ENCODE measurements at regions not wholly inside any gene's neighbourhood (a gene's known extent, or its start where the extent isn't known, plus 50 kb on each side); places are given as distances from the start of the nearest gene placed in this dataset.

GRCh38 chr10:90304533-90304932, 553.3 kb downstream of the HTR7 start:
- Histone ChIP-seq H3K4me1 (ENCODE audit: insufficient read depth, low read length) (peaks cover 9% of the 10 kb centered on the region), H3K27ac (ENCODE audit: low read depth, low read length) (no peak overlapping the region), H3K9me3 (ENCODE audit: low read depth, low read length) (no peaks in the 10 kb centered on the region), H3K4me2 (ENCODE audit: insufficient read depth, low read length) (no peak overlapping the region), H2AFZ (ENCODE audit: low read length) (no peak overlapping the region), H3K4me3 (ENCODE audit: insufficient read depth, low read length) (no peak overlapping the region), H3K36me3 (ENCODE audit: insufficient read depth, low read length) (no peaks in the 10 kb centered on the region), H3K79me2 (ENCODE audit: insufficient read depth, low read length) (no peaks in the 10 kb centered on the region), H3K27me3 (ENCODE audit: insufficient read depth, low read length) (no peaks in the 10 kb centered on the region), H4K20me1 (ENCODE audit: insufficient read depth, low read length) (no peaks in the 10 kb centered on the region)
- DNase-seq (ENCODE audit: insufficient read length, low spot score, missing footprints) = no peak
- TF ChIP-seq, protein P1, sequence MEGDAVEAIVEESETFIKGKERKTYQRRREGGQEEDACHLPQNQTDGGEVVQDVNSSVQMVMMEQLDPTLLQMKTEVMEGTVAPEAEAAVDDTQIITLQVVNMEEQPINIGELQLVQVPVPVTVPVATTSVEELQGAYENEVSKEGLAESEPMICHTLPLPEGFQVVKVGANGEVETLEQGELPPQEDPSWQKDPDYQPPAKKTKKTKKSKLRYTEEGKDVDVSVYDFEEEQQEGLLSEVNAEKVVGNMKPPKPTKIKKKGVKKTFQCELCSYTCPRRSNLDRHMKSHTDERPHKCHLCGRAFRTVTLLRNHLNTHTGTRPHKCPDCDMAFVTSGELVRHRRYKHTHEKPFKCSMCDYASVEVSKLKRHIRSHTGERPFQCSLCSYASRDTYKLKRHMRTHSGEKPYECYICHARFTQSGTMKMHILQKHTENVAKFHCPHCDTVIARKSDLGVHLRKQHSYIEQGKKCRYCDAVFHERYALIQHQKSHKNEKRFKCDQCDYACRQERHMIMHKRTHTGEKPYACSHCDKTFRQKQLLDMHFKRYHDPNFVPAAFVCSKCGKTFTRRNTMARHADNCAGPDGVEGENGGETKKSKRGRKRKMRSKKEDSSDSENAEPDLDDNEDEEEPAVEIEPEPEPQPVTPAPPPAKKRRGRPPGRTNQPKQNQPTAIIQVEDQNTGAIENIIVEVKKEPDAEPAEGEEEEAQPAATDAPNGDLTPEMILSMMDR (IDR thresholded peaks at IDR 0.05; ENCODE audit: extremely low read depth, low read depth, low read length) = no peak

DNA sequence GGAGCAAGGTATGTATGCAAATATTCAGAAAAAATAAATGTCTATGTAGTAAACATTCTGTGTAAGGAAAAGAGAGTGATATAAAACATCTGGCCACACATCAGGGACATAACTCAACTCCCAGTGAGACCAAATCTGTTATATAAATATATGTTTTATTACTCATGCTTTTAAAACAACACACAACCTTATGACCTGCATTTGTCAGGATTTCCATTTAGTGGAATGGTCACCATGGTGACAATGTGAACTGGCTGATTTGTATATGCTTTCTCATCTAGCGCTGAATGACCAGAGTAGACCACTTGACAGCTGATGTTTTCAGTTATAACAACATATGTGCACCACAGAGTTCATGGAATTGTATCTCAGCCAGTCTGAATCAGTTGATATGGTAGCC, 551.7 kb downstream of the HTR7 start:
- H3K79me2 ChIP-seq (ENCODE audit: insufficient read depth, low read length) = no peaks in the 10 kb centered on the region
- no peak overlapping the region for H3K4me3 ChIP-seq (ENCODE audit: insufficient read depth, low read length)
- H3K36me3 ChIP-seq (ENCODE audit: insufficient read depth, low read length) = no peaks in the 10 kb centered on the region
- no peak overlapping the region for H2AFZ ChIP-seq (ENCODE audit: low read length)
- H3K4me1 ChIP-seq (ENCODE audit: insufficient read depth, low read length) = peaks cover 9% of the 10 kb centered on the region
- peak; percentile 70 for DNase-seq (ENCODE audit: insufficient read length, low spot score, missing footprints)
- no peaks in the 10 kb centered on the region for H4K20me1 ChIP-seq (ENCODE audit: insufficient read depth, low read length)
- peak overlapping the region; percentile 61 for H3K4me2 ChIP-seq (ENCODE audit: insufficient read depth, low read length)
- TF ChIP-seq, protein P1 (IDR thresholded peaks at IDR 0.05; ENCODE audit: extremely low read depth, low read depth, low read length) = no peak
- H3K27ac ChIP-seq (ENCODE audit: low read depth, low read length) = peak overlapping the region; percentile 57
- H3K9me3 ChIP-seq (ENCODE audit: low read depth, low read length) = no peaks in the 10 kb centered on the region
- H3K27me3 ChIP-seq (ENCODE audit: insufficient read depth, low read length) = no peaks in the 10 kb centered on the region

- no peak for DNase-seq (ENCODE audit: insufficient read length, low spot score, missing footprints)
Measured at GRCh38 chr10:90308223-90308622, 549.6 kb downstream of the HTR7 start.

GRCh38 chr10:90313576-90314325, 544.1 kb downstream of the HTR7 start:
- DNase-seq (ENCODE audit: insufficient read length, low spot score, missing footprints) = no peak
- Histone ChIP-seq H3K27ac (ENCODE audit: low read depth, low read length) (no peak overlapping the region), H3K9me3 (ENCODE audit: low read depth, low read length) (no peaks in the 10 kb centered on the region), H3K36me3 (ENCODE audit: insufficient read depth, low read length) (no peaks in the 10 kb centered on the region), H3K79me2 (ENCODE audit: insufficient read depth, low read length) (no peaks in the 10 kb centered on the region), H2AFZ (ENCODE audit: low read length) (no peak overlapping the region), H3K27me3 (ENCODE audit: insufficient read depth, low read length) (no peaks in the 10 kb centered on the region), H3K4me1 (ENCODE audit: insufficient read depth, low read length) (peaks cover 15% of the 10 kb centered on the region), H3K4me3 (ENCODE audit: insufficient read depth, low read length) (no peak overlapping the region), H4K20me1 (ENCODE audit: insufficient read depth, low read length) (no peaks in the 10 kb centered on the region), H3K4me2 (ENCODE audit: insufficient read depth, low read length) (peak overlapping the region; percentile 38)
- TF ChIP-seq, protein P1 (IDR thresholded peaks at IDR 0.05; ENCODE audit: extremely low read depth, low read depth, low read length) = no peak

More at GRCh38 chr10:90308223-90308622, 549.6 kb downstream of the HTR7 start:
- no peaks in the 10 kb centered on the region for H4K20me1 ChIP-seq (ENCODE audit: insufficient read depth, low read length)
- TF ChIP-seq, protein P1 (IDR thresholded peaks at IDR 0.05; ENCODE audit: extremely low read depth, low read depth, low read length) = no peak
- no peaks in the 10 kb centered on the region for H3K36me3 ChIP-seq (ENCODE audit: insufficient read depth, low read length)
- H3K9me3 ChIP-seq (ENCODE audit: low read depth, low read length) = no peaks in the 10 kb centered on the region
- H2AFZ ChIP-seq (ENCODE audit: low read length) = no peak overlapping the region
- H3K27ac ChIP-seq (ENCODE audit: low read depth, low read length) = no peak overlapping the region
- peaks cover 9% of the 10 kb centered on the region for H3K4me1 ChIP-seq (ENCODE audit: insufficient read depth, low read length)
- H3K79me2 ChIP-seq (ENCODE audit: insufficient read depth, low read length) = no peaks in the 10 kb centered on the region
- H3K4me3 ChIP-seq (ENCODE audit: insufficient read depth, low read length) = no peak overlapping the region
- H3K4me2 ChIP-seq (ENCODE audit: insufficient read depth, low read length) = no peak overlapping the region
- no peaks in the 10 kb centered on the region for H3K27me3 ChIP-seq (ENCODE audit: insufficient read depth, low read length)
